K562 (cell line): ENCODE measurements at regions not wholly inside any gene's neighbourhood (a gene's known extent, or its start where the extent isn't known, plus 50 kb on each side); places are given as distances from the start of the nearest gene placed in this dataset.

ENCODE experiments used
- ATAC-seq: fragments of 200-7000 bp; cut with Tn5 transposase; 3 replicates; pipeline ENCODE4 v1.9.1; 2020; ENCODE audit warnings: moderate library complexity
- BruUV-seq: library from RNA; stranded (reverse); fragments of 400-500 nt; replicated peaks from 2 replicates; lab custom pipeline; 2021; lab: Mats Ljungman, UMichigan
- CTCF ChIA-PET: fragments of 300-600 bp; formaldehyde crosslinking; extraction: SDS; loops from one replicate; lab custom pipeline; 2021; ENCODE audit warnings: low intra/inter-chr PET ratio; lab: Yijun Ruan, JAX
- POLR2A ChIA-PET: fragments of 300-600, 350-650 bp; sonication (Branson Sonifier 250); formaldehyde crosslinking; extraction: SDS; loops from one replicate; lab custom pipeline; 2021; ENCODE audit warnings: antibody characterized with exemption, inconsistent platforms; lab: Yijun Ruan, JAX
- DNase-seq, 4 experiments: peaks; one replicate each; pipeline versions ENCODE4 v3.0.0 to v3.0.0-alpha.2; 2011 to 2018; ENCODE audit warnings: low spot score in 3 of 4, mixed read lengths in 3 of 4; ENCODE audit errors: extremely low read depth in 1 of 4
- FAIRE-seq: peaks from 2 replicates; lab custom pipeline; 2011; peaks lifted over from hg19 to GRCh38; lab: Jason Lieb, UNC
- H2AFZ ChIP-seq: 2 replicates; pipeline ENCODE4 v1.6.0; 2011; ENCODE audit warnings: low read depth, low read length, control low read depth, inconsistent platforms
- H3K27ac ChIP-seq: fragments of 200-600 bp; 3 replicates; pipeline ENCODE4 v1.8.0; 2011; ENCODE audit warnings: low read depth, mild to moderate bottlenecking, control low read depth, inconsistent platforms, low read length, moderate library complexity, mixed read lengths; ENCODE audit errors: extremely low read depth
- H3K27me3 ChIP-seq, 2 experiments: fragments of 300-600 bp in 1 of 2; 2 replicates in 1 of 2; 3 replicates in 1 of 2; pipeline versions ENCODE4 v1.6.0 to v1.8.0; 2011; ENCODE audit warnings: inconsistent platforms in 2 of 2, low read length in 2 of 2, mild to moderate bottlenecking in 1 of 2, mixed read lengths in 1 of 2, moderate library complexity in 1 of 2; ENCODE audit not compliant: control insufficient read depth in 2 of 2, insufficient read depth in 2 of 2
- H3K36me3 ChIP-seq: fragments of 300-600 bp; 3 replicates; pipeline ENCODE4 v1.8.0; 2011; ENCODE audit warnings: mild to moderate bottlenecking, low read length, inconsistent platforms; ENCODE audit not compliant: control insufficient read depth, insufficient read depth
- H3K4me1 ChIP-seq, 2 experiments: fragments of 200-600 bp in 1 of 2; replicated peaks in 1 of 2; 2 replicates in 1 of 2; 3 replicates in 1 of 2; pipeline versions ENCODE4 v1.5.1 to v1.8.0; 2011; ENCODE audit warnings: inconsistent platforms in 2 of 2, low read length in 2 of 2, mild to moderate bottlenecking in 1 of 2, mixed read lengths in 1 of 2, moderate library complexity in 1 of 2; ENCODE audit not compliant: control insufficient read depth in 2 of 2, insufficient read depth in 2 of 2
- H3K4me2 ChIP-seq: 2 replicates; pipeline ENCODE4 v1.6.1; 2011; ENCODE audit warnings: low read length, control low read depth, inconsistent platforms, mixed read lengths; ENCODE audit not compliant: insufficient read depth
- H3K4me3 ChIP-seq: fragments of 200-600 bp; sonication (generic), shearing (Covaris generic); 2 replicates; pipeline ENCODE4 v1.5.1; 2016; ENCODE audit warnings: control low read depth, inconsistent platforms
- H3K79me2 ChIP-seq: fragments of 200-600 bp; 3 replicates; pipeline ENCODE4 v1.8.0; 2011; ENCODE audit warnings: low read length, inconsistent platforms; ENCODE audit not compliant: control insufficient read depth, insufficient read depth
- H3K9ac ChIP-seq, 2 experiments: 2 replicates each; pipeline versions ENCODE4 v1.6.0 to v1.6.1; 2011; ENCODE audit warnings: low read depth in 2 of 2, low read length in 2 of 2, control low read depth in 1 of 2, inconsistent platforms in 1 of 2, mild to moderate bottlenecking in 1 of 2, mixed read lengths in 1 of 2; ENCODE audit not compliant: insufficient read depth in 1 of 2
- H3K9me1 ChIP-seq: one replicate; pipeline ENCODE4 v1.6.0; 2011; ENCODE audit warnings: inconsistent platforms, mild to moderate bottlenecking, low read length, moderate library complexity; ENCODE audit not compliant: control insufficient read depth, insufficient read depth
- H3K9me3 ChIP-seq: replicated peaks from 2 replicates; pipeline ENCODE4 v1.5.1; 2011; ENCODE audit warnings: low read depth, low read length, inconsistent platforms; ENCODE audit not compliant: control insufficient read depth, insufficient read depth
- H4K20me1 ChIP-seq: replicated peaks from 2 replicates; pipeline ENCODE4 v1.6.1; 2011; ENCODE audit warnings: low read length, inconsistent platforms, mixed read lengths; ENCODE audit not compliant: control insufficient read depth, insufficient read depth
- ADNP ChIP-seq: fragments of 200-800 bp; sonication (Bioruptor generic); IDR thresholded peaks from 2 replicates; pipeline ENCODE4 v1.6.1; 2016; ENCODE audit warnings: missing genetic modification characterization, missing compliant biosample characterization
- ARID3A ChIP-seq: IDR thresholded peaks from 2 replicates; pipeline ENCODE4 v1.6.1; 2012; ENCODE audit warnings: low read depth, low read length, improper control_type of control experiment, borderline replicate concordance
- ARID3B ChIP-seq: fragments of 250-450 bp; sonication (Bioruptor Pico); IDR thresholded peaks from 2 replicates; pipeline ENCODE4 v1.4.0; 2020; ENCODE audit warnings: borderline replicate concordance
- MAX ChIP-seq: sonication (generic); formaldehyde crosslinking; IDR thresholded peaks from 2 replicates; pipeline ENCODE4 v1.9.0; 2022; ENCODE audit warnings: mild to moderate bottlenecking, missing genetic modification reagents
- MBD2 ChIP-seq: sonication (generic); IDR thresholded peaks from 2 replicates; pipeline ENCODE4 v1.6.1; 2016; ENCODE audit warnings: low read depth, borderline replicate concordance
- NCOR1 ChIP-seq: fragments of 450-650 bp; IDR thresholded peaks from 2 replicates; pipeline ENCODE4 v1.6.1; 2016; ENCODE audit warnings: mild to moderate bottlenecking, moderate library complexity
- NELFE ChIP-seq: IDR thresholded peaks from 2 replicates; pipeline ENCODE4 v1.6.1; 2011; ENCODE audit warnings: mild to moderate bottlenecking; ENCODE audit not compliant: insufficient read depth, insufficient read length
- PHTF2 ChIP-seq: fragments of 250-450 bp; sonication (Bioruptor Pico); IDR thresholded peaks from 2 replicates; pipeline ENCODE4 v1.5.0; 2021; ENCODE audit warnings: mild to moderate bottlenecking
- RFX7 ChIP-seq: fragments of 250-450 bp; sonication (Bioruptor Pico); IDR thresholded peaks from 2 replicates; pipeline ENCODE4 v1.5.1; 2021; ENCODE audit warnings: mild to moderate bottlenecking
- SAP30 ChIP-seq: fragments of 200-600 bp; sonication (generic); IDR thresholded peaks from 2 replicates; pipeline ENCODE4 v1.6.1; 2012; ENCODE audit warnings: borderline replicate concordance, low read depth, mild to moderate bottlenecking, moderate library complexity, low read length, control low read depth, inconsistent platforms; ENCODE audit not compliant: insufficient read depth, poor library complexity, severe bottlenecking
- SMARCB1 ChIP-seq: IDR thresholded peaks from 2 replicates; pipeline ENCODE4 v1.6.1; 2011; ENCODE audit warnings: improper control_type of control experiment, low read depth; ENCODE audit not compliant: insufficient read length
- UBTF ChIP-seq, 2 experiments: IDR thresholded peaks; 2 replicates each; pipeline ENCODE4 v1.6.1; 2012; ENCODE audit warnings: improper control_type of control experiment in 2 of 2, low read depth in 2 of 2, low read length in 2 of 2, borderline replicate concordance in 1 of 2
- ZBTB12 ChIP-seq: fragments of 250-450 bp; sonication (Bioruptor Pico); IDR thresholded peaks from 2 replicates; pipeline ENCODE4 v1.4.0; 2020
- ZBTB7A ChIP-seq: IDR thresholded peaks from 2 replicates; pipeline ENCODE4 v1.6.1; 2011; ENCODE audit warnings: low read depth, mild to moderate bottlenecking, low read length, moderate library complexity, borderline replicate concordance; ENCODE audit not compliant: control insufficient read depth
- ZNF184 ChIP-seq: sonication (generic); formaldehyde crosslinking; IDR thresholded peaks from 2 replicates; pipeline ENCODE4 v1.5.0; 2020; ENCODE audit warnings: missing genetic modification reagents
- ZNF224 ChIP-seq: sonication (generic); formaldehyde crosslinking; IDR thresholded peaks from 2 replicates; pipeline ENCODE4 v1.8.0; 2022; ENCODE audit warnings: mild to moderate bottlenecking, missing genetic modification reagents
- ZNF507 ChIP-seq: conservative IDR thresholded peaks from 2 replicates; pipeline ENCODE4 v1.6.1; 2017; ENCODE audit warnings: missing genetic modification characterization, missing compliant biosample characterization
- WGBS: fragments of 100-300 bp; shearing (Covaris generic); methylation state at CpG from one replicate; pipeline ENCODE4 v1.1.6; 2016; ENCODE audit warnings: low coverage, mixed read lengths; ENCODE audit not compliant: insufficient coverage; ENCODE audit errors: missing lambda C conversion rate; 5-methylcytosine and 5-hydroxymethylcytosine counted together
- in situ Hi-C: fragments of 300-500 bp; cut with MboI; formaldehyde crosslinking; loops from 4 replicates; pipeline ENCODE4 v1.15.0; 2018; ENCODE audit warnings: inconsistent platforms, mixed read lengths
- intact Hi-C: fragments of 100-400 bp; cut with micrococcal nuclease; formaldehyde crosslinking; loops from 2 replicates; pipeline ENCODE4 v1.14.2; 2022

- 8% methylated on average over 1 of the region's 1 CpG for WGBS
- Histone ChIP-seq H3K4me3 (no peak overlapping the region), H2AFZ (no peak overlapping the region), H3K9me3 (0 out of 2 replicates have a peak, but pooled peaks cover 2% of the 10 kb centered on the region), H3K4me2 (no peak overlapping the region), H3K4me1 (no peaks in the 10 kb centered on the region), H4K20me1 (no peaks in the 10 kb centered on the region), H3K9ac (no peak overlapping the region), H3K27ac (no peak overlapping the region), H3K79me2 (no peaks in the 10 kb centered on the region), H3K36me3 (no peaks in the 10 kb centered on the region), H3K9me1 (no peaks in the 10 kb centered on the region), H3K27me3 (no peaks in the 10 kb centered on the region)
- BruUV-seq: no TSS peak
- ATAC-seq: no peak
- FAIRE-seq: no peak
- ChIA-PET POLR2A (no interaction called here), CTCF (no interaction called here)
- in situ Hi-C loops: no loop called here
- no peak for DNase-seq
- intact Hi-C loops: no loop called here
- no peak for TF ChIP-seq MBD2
- no peak for TF ChIP-seq SAP30
- TF ChIP-seq ZNF224: no peak
- no peak for TF ChIP-seq PHTF2
- no peak for TF ChIP-seq ZBTB7A
- TF ChIP-seq ZBTB12 (CRISPR knock-in tag): no peak
- TF ChIP-seq RFX7 (CRISPR knock-in tag): no peak
- no peak for TF ChIP-seq SMARCB1
- TF ChIP-seq UBTF (IDR thresholded peaks at IDR 0.05; ENCODE audit: borderline replicate concordance in 1 of 2, low read depth in 2 of 2, low read length in 2 of 2): no peak
- no peak for TF ChIP-seq ARID3A
- no peak for TF ChIP-seq ADNP (tag)
- no peak for TF ChIP-seq ZNF507 (tag)
- TF ChIP-seq NCOR1: no peak
- TF ChIP-seq ARID3B (CRISPR knock-in tag): no peak
- TF ChIP-seq NELFE: no peak
- no peak for TF ChIP-seq MAX (CRISPR knock-in tag)
- no peak for TF ChIP-seq ZNF184
Measured at GRCh38 chr2:67579806-67580205, 182.7 kb downstream of the ETAA1 start.
